HG02678 (cell line): ENCODE measurements at regions not wholly inside any gene's neighbourhood (a gene's known extent, or its start where the extent isn't known, plus 50 kb on each side); places are given as distances from the start of the nearest gene placed in this dataset.

Source experiments
- ATAC-seq: cut with Tn5 transposase; IDR thresholded peaks from one replicate; pipeline ENCODE4 v1.9.1; 2021; ENCODE audit warnings: mild to moderate bottlenecking, moderate library complexity; ENCODE audit not compliant: unreplicated experiment

DNA sequence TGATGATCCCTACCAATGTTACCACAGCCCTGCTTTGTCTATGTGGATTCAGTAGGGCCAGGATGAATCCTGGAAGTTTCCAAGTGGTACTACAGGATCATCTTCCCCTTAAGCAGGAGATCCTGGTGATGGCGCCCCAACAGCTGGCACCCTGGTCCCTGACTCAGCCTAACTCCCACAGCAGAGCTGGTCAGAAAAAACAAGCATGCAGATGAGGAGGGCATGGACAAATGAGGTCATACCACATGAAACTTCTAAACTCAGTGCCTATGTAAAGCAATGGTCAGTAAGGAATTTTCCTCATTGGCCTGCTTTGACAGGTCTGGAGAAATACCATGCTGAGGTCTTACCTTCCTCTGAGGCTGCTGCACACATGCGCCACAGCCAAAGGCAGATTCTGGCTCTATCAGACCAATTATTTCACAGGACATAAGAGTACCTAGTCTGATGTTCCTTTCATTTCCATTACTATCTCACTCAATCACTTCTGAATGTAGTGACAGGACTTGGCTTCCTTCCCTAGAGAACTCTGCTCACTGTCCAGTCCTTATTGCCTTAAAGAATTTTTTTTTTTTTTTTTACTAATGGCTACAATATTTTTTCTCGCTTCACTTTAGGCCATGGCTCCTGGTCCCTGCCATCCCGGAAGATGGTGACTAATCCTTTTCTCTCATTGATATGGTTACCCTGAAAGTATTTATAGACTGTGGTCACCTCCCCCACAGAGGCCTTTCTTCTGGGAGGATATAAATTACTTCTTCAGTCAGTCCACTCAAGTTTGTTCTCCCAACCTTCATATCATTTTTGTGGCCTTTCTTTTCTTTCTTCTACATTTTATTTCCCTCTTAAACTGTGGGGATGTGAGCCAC is 525.2 kb upstream of the PSMD7 start:
- no peak for ATAC-seq

DNA sequence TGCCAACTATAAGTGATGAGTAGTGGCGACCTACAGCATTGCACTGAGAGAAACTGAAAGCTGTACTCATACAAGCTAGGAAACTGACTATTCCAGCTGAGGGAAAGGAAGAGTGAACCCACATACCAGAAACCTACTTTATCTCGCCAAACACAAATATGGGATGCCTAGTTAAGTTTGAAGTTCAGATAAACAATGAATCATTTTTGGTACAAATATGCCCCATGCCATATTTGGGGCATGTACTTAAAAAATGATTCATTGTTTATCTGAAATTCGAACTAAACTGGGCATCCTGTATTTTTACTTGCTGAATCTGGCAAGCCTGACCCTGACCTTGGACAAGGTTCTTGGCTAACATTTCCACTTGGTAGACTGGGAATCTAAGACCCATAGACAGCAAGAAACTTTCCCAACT is 527.8 kb upstream of the PSMD7 start:
- ATAC-seq = no peak

DNA sequence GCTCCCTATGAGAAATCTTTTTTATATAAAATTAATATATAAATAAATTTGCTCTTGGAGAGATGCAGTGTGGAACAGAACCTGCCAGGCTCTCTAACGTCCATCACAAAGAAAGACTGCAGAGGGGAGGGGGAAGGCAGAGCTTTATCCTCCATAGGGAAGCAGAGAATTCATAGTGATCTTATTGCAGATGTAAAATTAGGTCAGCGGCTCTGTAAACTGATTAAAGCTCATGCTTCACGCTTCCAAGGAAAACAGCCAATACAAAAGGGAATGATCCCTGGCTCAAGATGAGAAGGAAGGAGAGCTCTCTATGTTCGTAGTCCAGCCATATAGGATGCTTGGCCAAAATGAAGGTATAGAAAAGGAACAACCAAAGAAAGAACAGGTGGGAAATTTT is 532.3 kb upstream of the PSMD7 start:
- ATAC-seq = no peak

DNA sequence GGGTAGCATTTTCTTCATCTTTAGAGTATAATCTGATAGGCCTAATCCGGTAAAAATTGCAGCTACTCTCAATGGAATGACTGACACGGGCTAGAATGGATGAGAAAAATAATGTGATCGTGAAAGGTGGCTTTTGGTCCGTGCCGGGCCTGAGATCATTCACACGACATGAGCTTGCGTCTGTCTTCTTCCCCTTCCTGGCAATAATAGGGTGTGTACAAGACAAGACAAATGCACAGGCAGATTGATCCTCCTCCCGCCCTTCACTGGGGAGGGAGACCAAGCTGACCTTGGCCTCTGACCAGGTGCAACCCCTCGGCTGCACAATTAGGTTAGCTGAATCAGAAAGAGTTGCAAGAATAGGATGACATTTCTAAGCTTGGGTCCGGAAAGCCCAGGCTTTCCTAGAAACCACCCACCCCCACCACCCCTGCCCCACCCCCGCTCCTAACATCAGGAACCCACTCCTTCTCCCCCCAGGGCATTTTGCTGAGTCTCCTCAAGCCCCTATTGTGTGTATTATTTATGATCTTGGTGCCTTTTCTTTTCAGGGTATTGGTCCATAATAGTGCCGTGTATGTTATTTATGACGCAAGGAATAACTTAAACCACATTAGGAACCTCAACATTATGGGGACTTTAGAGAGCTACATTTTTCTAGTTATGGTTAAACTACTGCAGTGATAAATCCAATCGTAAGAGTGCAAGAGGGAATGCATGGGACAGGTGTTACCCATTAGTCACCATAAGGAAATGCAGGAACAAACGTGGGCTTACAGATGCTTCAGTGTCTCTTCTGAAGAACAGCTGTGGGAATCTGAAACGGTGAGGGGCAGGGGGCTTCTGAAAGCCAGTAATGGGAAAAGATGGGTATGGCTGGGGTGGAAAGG is 540.1 kb upstream of the PSMD7 start:
- no peak for ATAC-seq

DNA sequence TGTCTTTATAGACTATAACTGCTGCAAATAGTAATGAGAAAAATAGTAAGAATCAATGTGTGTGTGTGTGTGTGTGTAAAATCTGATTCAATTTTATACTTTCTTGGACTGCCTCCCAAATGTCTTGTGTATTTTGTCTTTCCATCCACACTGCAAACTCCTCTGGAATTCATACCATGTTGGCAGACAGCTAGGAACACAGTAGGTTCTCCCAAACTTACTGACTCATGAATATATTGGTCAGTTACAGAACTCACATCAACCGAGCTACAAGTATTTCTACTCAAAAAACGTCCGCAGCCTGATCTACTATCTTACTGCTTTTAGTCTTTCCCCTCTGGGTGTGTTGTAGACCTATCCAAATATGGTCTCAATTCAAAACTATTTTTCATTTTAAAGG is 542.7 kb upstream of the PSMD7 start:
- no peak for ATAC-seq

DNA sequence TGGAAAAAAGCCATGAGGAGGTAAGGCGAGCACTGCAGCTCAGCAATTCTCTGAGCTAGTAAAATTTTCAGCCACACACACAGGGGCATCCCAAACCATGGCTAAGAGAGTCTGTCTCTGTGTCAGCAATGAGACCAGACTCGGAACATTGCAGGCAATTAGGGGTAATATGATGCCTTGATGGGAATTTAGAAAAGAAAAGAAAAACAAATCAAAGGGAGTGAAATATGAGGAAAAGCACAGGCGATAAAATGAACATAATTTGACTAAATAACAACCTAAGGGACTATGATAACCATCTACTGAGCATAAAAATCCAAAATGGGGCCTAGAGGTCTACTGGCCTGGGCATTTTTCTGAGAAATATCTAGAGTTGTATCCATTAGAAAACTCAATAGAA is 546.0 kb upstream of the PSMD7 start:
- ATAC-seq = no peak

DNA sequence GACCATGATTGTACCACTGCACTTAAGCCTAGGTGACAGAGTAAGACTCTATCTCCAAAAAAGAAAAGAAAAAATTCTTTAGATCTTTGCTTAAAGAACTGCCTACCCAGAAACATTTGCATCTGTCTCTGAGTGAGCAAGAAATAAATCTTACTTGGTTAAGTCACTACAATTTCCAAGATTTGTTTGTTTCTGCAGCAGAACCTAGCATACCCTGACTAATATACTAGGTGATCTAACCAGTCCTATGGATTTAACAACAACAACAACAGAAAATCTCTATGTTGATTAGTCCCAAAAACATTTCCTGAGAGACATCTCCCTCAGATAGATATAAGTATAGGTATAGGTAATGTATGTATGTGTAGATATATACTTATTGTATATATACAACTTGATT is 549.3 kb upstream of the PSMD7 start:
- ATAC-seq = no peak

DNA sequence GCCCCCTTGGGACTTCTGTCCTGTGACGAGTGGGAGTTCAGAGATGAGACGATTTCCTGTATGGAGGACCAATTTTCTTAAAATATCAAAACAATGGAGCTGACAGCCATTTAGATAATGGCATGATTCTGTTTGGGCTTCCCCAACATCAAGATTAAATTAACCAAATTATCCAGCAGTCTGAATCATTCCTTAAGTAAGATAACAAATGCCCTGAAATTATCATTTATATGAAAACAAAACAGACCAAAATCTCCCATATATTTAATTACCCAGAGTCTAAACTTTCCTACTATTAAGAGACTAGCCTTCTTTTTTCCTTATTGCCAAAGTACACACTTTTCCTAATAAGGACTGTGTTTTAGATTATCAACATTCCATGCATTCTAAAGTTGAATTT is 550.1 kb upstream of the PSMD7 start:
- ATAC-seq = no peak

DNA sequence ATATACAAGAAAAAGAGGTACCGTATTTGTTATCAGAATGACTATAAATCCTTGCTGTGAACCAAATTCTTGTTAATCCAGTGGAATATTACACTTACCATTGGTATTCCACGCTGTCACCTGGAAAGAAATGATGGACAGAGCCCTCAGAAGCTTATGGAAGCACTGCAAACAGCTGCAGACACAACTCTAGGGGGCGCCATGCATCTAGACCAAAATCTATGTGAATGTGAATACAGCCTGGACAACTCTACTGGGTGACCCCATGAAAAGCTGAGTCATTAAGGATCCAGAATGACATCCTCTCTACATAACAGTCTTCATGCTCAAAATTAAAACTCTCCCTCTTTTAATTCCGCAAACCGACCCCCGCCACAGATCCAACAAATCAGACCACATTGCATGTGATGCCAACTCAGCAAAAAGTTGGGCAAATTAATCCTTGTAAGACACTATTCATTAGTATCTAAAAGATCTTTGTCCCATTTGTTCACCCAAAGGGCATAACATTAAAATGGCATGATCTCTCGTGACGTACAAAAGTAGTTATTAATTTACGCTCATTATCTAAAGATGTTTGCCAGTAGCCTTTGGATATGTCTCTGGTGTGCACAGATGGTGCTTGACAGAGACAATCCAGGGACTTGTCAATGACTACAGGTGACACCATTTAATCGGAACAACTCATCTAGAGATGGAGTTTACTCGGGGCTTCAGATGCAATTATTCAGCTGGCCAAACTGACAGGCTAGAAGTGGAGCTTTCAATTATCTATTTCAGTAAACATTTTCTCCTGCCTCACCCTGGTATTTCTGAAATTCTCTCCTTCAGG is 552.7 kb upstream of the PSMD7 start:
- ATAC-seq = no peak

DNA sequence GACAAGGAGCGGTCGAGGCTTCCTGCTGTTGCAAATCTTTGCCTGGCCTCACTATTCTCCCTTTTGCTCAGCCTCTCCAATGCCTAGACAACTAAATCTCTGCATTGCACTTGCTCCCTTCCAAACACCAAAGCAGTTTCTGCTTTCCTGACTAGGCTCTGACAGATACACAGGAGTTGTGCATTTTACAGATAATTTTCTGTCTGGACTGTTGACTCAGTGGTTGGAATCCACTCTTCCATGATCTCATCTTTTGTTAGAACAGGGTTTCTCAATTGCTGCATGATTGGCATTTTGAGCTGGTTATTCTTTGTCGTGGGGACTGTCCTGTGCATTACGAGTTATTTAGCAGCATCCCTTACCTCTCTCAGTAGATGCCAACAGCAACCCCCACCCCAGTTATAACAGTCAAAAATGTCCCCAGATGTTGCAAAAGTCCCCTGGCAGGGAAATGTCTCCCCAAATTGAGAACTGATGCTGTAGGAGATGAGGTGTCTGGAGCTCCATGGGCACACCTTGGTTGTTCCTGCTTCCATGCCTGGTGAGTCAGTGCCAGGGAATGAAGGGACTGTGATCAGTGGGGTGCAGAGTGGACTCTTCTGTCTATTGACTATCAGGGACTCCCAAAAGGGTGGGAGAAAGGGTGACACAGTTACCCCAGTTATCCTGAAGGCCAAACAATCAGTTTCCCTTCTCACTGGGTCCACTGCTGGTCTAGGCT is 557.4 kb upstream of the PSMD7 start:
- no peak for ATAC-seq

DNA sequence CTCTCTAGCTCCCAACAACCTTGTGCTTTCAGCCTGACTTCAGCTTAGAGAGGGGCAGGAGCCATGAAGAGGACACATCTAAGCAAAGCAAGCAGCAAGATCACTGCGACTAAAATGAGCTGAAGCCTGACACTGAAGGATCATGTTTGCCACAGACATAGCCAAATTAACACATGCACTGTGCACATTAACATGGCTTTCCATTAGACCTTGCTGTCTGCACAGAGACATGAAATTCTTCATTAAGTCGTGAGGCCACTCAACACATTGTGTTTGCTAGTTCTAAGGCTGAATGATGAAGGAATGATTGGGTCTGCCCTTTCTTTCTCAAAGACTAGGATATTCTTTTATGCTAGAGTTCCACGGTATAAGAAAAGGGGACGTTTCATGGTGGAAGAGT is 558.3 kb upstream of the PSMD7 start:
- no peak for ATAC-seq

DNA sequence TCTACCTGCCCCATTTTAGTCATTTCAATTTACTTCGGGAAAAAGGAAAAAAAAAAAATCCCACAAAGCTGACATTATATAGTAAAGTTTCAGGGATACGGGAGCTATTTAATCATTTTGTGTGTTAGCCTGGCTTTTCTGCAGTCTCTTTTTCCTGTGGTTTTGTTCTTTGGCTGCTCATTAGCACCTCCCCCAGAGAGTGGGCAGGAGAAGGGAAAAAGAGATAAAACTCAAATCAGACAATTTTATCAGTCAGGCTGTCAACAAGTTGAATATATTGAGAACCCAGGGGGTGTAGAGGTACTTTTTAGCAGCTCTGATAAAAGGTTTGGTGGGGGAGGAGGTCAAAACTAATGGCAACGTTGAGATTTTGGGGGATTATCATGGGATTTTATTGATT is 559.0 kb upstream of the PSMD7 start:
- ATAC-seq = no peak

DNA sequence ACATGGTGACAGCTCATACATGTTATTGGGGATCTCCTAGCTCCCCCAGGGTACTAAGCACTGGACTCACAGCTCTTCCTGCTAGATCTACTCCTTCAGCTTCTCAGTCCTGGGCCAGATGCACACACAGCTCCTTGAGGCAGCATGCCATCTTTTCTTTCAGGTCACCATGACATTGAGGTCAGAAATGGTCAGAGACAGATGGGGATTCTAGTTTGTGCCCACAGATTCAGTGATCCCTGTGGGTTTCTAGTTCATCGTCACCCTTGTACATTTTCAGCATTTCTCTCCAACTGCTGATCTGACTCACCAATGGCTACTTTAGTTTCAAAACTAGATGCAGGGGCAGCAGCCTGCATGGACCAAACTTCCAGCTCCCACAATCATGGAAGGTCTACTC is 560.7 kb upstream of the PSMD7 start:
- no peak for ATAC-seq

DNA sequence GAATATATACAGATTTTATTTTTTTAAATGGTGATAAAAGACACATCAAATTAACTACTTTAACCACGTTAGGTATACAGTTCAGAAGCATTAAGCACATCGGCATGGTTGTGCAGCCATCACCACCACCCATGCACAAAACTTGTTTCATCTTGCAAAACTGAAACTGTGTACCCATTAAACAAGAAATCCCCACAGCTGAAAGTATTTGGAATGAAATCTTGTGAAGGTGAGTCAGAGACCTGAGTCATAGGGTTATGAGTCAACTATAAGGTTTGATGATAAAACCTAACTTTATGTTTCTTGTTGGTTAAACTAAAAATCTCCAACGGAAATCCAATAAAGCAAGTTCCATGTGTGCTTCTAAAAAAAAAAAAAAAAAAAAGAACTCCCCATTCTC is 561.6 kb upstream of the PSMD7 start:
- no peak for ATAC-seq

DNA sequence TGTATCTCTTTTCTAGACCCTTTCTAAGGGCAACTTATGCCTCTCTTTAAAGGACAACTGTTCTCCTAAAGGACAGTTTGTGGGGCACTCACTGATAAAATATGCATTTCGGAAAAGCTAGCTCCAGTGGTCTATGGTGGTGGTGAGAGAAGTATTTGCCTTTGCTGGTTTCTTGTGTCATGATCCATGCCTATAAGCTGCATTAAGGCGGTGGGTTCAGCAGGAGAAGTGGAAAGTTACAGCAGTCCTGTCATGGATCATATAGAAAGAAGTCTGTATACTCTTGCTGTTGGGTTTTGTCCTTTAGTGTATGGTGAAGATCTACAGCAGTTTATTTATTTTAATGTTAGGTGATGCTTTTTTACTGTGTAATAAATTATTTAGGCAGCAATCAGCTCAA is 563.9 kb upstream of the PSMD7 start:
- no peak for ATAC-seq

DNA sequence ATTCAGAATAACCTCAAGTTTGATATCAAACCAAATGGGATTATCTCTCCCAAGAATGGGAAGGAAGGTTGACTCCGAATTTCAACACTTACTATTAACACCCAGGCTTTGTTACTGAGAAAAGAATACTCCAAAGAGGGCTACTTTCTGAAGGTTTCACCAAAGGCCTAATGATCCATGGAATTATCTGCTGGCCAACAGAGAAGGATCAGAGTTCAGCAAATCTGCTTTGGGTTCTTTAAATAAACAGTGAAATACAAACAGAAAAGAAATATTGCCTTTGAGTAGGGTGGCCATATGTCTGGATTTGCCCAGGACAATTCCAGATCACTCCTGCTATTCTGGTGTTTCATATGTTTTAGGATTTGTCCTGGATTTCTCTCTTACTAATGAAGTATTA is 564.5 kb upstream of the PSMD7 start:
- ATAC-seq = no peak

DNA sequence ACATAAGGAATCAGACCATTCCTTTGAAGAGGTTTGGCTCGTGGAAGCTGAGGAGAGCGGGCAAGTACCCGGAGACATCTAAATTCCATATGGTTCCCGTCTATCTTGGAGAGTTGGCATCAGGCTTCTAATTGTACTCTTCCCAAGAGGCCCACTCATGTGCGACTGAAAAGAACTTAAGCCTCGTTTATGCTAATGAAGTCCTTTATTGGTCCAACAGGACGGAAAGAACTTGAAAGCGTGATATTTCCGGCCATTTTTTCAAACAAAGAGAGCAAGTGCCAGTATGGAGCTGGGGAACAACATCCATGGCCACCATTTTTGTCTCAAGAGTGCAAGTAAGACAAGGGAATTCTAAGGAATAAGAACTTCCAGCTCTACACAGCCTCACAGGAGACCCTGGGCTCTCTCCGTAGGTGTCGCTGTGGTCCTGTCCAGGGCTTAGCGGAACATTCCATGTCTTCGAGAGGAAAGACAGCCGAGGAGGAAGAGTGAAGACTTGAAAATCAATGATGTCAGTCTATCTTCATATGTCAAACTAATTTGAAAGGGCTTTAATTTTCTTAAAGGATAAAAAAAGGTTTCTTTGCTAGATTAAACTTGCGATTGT is 566.0 kb upstream of the PSMD7 start:
- ATAC-seq = no peak

DNA sequence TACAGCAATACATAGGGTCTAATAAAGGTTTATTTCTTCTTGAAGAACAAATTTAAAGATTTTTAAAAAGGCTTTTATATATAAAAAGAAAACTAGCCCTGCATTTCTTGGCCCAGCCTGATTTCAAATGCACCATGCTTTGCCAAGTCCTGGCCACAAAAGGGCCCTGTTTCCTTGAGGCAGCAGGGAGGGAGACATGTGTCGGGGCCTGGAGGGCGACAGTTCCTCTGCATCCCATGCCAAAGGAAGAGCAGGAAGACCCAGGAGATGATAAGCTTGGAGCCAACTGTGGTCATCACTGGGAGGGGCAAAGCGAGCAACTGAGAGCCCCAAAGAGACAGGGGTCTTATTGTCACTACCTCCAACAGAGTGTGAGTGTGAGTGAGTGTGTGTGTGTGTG is 571.5 kb upstream of the PSMD7 start:
- ATAC-seq = no peak

DNA sequence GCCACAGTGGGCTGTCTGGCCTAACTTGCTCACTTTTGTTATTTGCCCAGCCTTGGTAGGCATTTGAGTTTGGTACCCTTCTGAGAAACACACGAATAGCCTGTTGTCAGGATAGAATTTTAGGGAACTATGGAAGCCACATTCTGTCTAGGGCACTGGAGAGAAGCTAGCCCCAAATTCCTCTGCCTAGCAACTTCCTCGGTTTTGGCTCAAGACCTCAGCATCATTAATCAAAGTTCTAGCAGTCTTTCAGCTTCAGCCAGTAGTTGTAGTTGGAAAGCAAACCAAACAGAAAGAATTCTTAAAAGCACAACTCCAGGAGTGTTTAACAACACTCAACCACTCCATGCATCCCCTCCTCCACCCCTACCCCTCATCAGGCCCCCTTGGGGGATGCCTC is 572.1 kb upstream of the PSMD7 start:
- no peak for ATAC-seq

DNA sequence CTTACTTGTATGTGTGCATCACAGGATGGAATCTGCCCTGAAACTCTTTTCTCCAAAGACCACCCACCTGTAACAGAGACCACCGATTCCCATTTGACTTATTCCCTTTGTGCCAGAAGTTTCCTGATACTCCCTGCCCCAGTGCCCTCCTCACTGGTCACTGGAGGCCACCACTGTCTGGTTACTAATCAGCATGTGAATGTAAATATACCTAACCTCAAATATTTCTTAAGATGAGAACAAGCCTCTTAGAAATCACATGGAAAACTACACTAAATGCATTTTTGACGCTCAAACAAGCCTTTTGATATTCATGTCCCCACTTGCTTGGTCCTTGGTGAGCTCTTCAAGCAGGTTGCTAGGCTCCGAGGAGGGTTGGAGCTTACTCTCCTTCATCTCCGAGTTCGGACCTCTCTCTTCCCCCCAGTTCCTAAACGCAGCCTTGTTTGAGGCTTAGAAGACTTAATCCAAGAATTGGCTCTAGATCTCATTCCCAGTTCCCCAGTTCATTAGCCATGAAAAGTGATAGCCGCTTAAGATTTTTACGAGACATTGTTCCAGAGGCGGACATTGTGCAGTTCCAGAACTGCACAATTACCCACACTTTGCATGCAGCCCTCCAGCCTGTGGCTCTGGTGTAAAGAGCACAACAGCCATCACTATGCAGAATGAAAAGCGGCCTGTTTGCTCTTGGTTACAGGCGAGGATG is 579.2 kb upstream of the PSMD7 start:
- no peak for ATAC-seq
